Keratinocyte (primary cell): ENCODE measurements at regions not wholly inside any gene's neighbourhood (a gene's known extent, or its start where the extent isn't known, plus 50 kb on each side); places are given as distances from the start of the nearest gene placed in this dataset.

Experiments used
- DNase-seq: peaks from one replicate; pipeline ENCODE4 v3.0.0-alpha.2; 2011; ENCODE audit warnings: low read depth, missing footprints, low spot score
- FAIRE-seq: peaks from 2 replicates; lab custom pipeline; 2011; peaks lifted over from hg19 to GRCh38; lab: Jason Lieb, UNC
- H2AFZ ChIP-seq: 2 replicates; pipeline ENCODE4 v1.6.0; 2012; ENCODE audit warnings: low read length, control low read depth, inconsistent platforms; ENCODE audit not compliant: control insufficient read depth
- H3K27ac ChIP-seq: 2 replicates; pipeline ENCODE4 v1.5.1; 2011; ENCODE audit warnings: low read length; ENCODE audit not compliant: control insufficient read depth, insufficient read depth
- H3K27me3 ChIP-seq: 3 replicates; pipeline ENCODE4 v1.6.0; 2011; ENCODE audit warnings: low read length; ENCODE audit not compliant: control insufficient read depth, insufficient read depth; ENCODE audit errors: extremely low read depth
- H3K36me3 ChIP-seq, 2 experiments: 2 replicates in 1 of 2; 3 replicates in 1 of 2; pipeline ENCODE4 v1.5.1; 2011; ENCODE audit warnings: low read length in 2 of 2, mild to moderate bottlenecking in 1 of 2; ENCODE audit not compliant: control insufficient read depth in 2 of 2, insufficient read depth in 2 of 2; ENCODE audit errors: extremely low read depth in 1 of 2
- H3K4me1 ChIP-seq: 3 replicates; pipeline ENCODE4 v1.5.1; 2011; ENCODE audit warnings: low read length; ENCODE audit not compliant: control insufficient read depth, insufficient read depth; ENCODE audit errors: extremely low read depth
- H3K4me2 ChIP-seq: 3 replicates; pipeline ENCODE4 v1.6.0; 2011; ENCODE audit warnings: low read depth, low read length; ENCODE audit not compliant: control insufficient read depth, insufficient read depth; ENCODE audit errors: extremely low read depth
- H3K4me3 ChIP-seq, 3 experiments: fragments of 200-600 bp in 1 of 3; sonication (generic) in 1 of 3; 2 replicates in 2 of 3; 3 replicates in 1 of 3; pipeline ENCODE4 v1.5.1; 2011 to 2016; ENCODE audit warnings: low read length in 3 of 3, mild to moderate bottlenecking in 3 of 3, control low read depth in 2 of 3, inconsistent platforms in 1 of 3, low read depth in 1 of 3, mixed read lengths in 1 of 3, mixed run types in 1 of 3, moderate library complexity in 1 of 3; ENCODE audit not compliant: control insufficient read depth in 2 of 3, insufficient read depth in 2 of 3; ENCODE audit errors: extremely low read depth in 1 of 3
- H3K79me2 ChIP-seq: 2 replicates; pipeline ENCODE4 v1.6.0; 2012; ENCODE audit warnings: low read length; ENCODE audit not compliant: control insufficient read depth, insufficient read depth
- H3K9ac ChIP-seq: 3 replicates; pipeline ENCODE4 v1.6.0; 2011; ENCODE audit warnings: low read length; ENCODE audit not compliant: control insufficient read depth, insufficient read depth; ENCODE audit errors: extremely low read depth
- H3K9me1 ChIP-seq: 3 replicates; pipeline ENCODE4 v1.6.0; 2011; ENCODE audit warnings: low read length; ENCODE audit not compliant: control insufficient read depth, insufficient read depth; ENCODE audit errors: extremely low read depth
- H3K9me3 ChIP-seq: 2 replicates; pipeline ENCODE4 v1.5.1; 2012; ENCODE audit warnings: low read depth, low read length; ENCODE audit not compliant: control insufficient read depth
- H4K20me1 ChIP-seq: 3 replicates; pipeline ENCODE4 v1.6.0; 2011; ENCODE audit warnings: low read length; ENCODE audit not compliant: control insufficient read depth, insufficient read depth; ENCODE audit errors: extremely low read depth
- EZH2 ChIP-seq: IDR thresholded peaks from one replicate; pipeline ENCODE4 v1.6.1; 2012; ENCODE audit warnings: inconsistent platforms, mild to moderate bottlenecking, low read length, moderate library complexity
- dilution Hi-C: fragments of 300-500 bp; cut with MboI; formaldehyde crosslinking; loops from one replicate; pipeline ENCODE4 v1.7.0; 2020; ENCODE audit warnings: low sequenced_read_pairs; ENCODE audit not compliant: extremely low pct_ligation_motif_present
- TF ChIP-seq, protein P1 (sequence below), 3 experiments: IDR thresholded peaks in 1 of 3; conservative IDR thresholded peaks in 1 of 3; optimal IDR thresholded peaks in 1 of 3; 2 replicates in 2 of 3; 3 replicates in 1 of 3; pipeline versions ENCODE3 to v1.5.1; 2011; ENCODE audit warnings: low read length in 3 of 3, mild to moderate bottlenecking in 3 of 3, moderate library complexity in 2 of 3, control low read depth in 1 of 3, inconsistent platforms in 1 of 3; ENCODE audit not compliant: insufficient read depth in 2 of 3; ENCODE audit errors: extremely low read depth in 1 of 3

GRCh38 chr14:94690896-94691659 lies 78.8 kb downstream of the GSC start:
- H3K79me2 ChIP-seq, result no peaks in the 10 kb centered on the region
- H4K20me1 ChIP-seq, result no peaks in the 10 kb centered on the region
- dilution Hi-C loops, result no loop called here
- no peaks in the 10 kb centered on the region for H3K27me3 ChIP-seq
- no peak overlapping the region for H3K27ac ChIP-seq
- H2AFZ ChIP-seq, result no peak overlapping the region
- no peaks in the 10 kb centered on the region for H3K36me3 ChIP-seq
- FAIRE-seq (no peak), DNase-seq (no peak)
- TF ChIP-seq, protein P1, sequence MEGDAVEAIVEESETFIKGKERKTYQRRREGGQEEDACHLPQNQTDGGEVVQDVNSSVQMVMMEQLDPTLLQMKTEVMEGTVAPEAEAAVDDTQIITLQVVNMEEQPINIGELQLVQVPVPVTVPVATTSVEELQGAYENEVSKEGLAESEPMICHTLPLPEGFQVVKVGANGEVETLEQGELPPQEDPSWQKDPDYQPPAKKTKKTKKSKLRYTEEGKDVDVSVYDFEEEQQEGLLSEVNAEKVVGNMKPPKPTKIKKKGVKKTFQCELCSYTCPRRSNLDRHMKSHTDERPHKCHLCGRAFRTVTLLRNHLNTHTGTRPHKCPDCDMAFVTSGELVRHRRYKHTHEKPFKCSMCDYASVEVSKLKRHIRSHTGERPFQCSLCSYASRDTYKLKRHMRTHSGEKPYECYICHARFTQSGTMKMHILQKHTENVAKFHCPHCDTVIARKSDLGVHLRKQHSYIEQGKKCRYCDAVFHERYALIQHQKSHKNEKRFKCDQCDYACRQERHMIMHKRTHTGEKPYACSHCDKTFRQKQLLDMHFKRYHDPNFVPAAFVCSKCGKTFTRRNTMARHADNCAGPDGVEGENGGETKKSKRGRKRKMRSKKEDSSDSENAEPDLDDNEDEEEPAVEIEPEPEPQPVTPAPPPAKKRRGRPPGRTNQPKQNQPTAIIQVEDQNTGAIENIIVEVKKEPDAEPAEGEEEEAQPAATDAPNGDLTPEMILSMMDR (optimal IDR thresholded peaks at IDR 0.05 in 1 of 3, IDR thresholded peaks at IDR 0.05 in 1 of 3, conservative IDR thresholded peaks at IDR 0.05 in 1 of 3; ENCODE audit: extremely low read depth in 1 of 3, insufficient read depth in 2 of 3, low read length in 3 of 3), result no peak
- TF ChIP-seq EZH2, result no peak
- H3K4me2 ChIP-seq, result no peak overlapping the region
- no peaks in the 10 kb centered on the region for H3K9me3 ChIP-seq
- no peak overlapping the region for H3K4me3 ChIP-seq
- H3K4me1 ChIP-seq, result no peaks in the 10 kb centered on the region
- no peak overlapping the region for H3K9ac ChIP-seq
- no peaks in the 10 kb centered on the region for H3K9me1 ChIP-seq

DNA sequence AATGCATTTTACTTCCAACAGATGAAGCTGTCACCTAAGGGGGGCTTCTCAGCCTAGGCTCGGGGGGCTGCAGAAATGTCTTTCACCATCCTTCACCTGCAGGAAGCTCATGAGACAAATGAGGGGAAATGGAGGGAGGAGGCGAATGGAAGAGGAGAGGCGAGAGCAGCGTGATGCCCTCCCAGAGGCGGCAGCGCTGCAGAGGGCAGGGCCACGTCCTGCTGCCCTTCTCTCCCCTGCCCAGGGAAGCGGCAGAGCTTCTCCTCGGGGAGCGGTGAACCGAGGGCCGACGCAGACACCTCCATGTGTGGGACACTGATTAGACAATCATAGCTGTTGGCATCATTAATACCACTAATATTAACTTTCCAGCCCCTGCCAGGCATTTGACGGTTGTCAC lies 78.3 kb downstream of the SERPINA3 start:
- no peak overlapping the region for H3K4me3 ChIP-seq
- no peak for TF ChIP-seq EZH2
- TF ChIP-seq, protein P1 (optimal IDR thresholded peaks at IDR 0.05 in 1 of 3, IDR thresholded peaks at IDR 0.05 in 1 of 3, conservative IDR thresholded peaks at IDR 0.05 in 1 of 3; ENCODE audit: extremely low read depth in 1 of 3, insufficient read depth in 2 of 3, low read length in 3 of 3), result no peak
- H3K27me3 ChIP-seq, result no peaks in the 10 kb centered on the region
- H3K9me1 ChIP-seq, result no peaks in the 10 kb centered on the region
- no peak overlapping the region for H3K4me2 ChIP-seq
- DNase-seq (no peak), FAIRE-seq (no peak)
- no peak overlapping the region for H2AFZ ChIP-seq
- no peaks in the 10 kb centered on the region for H3K9me3 ChIP-seq
- no peaks in the 10 kb centered on the region for H3K36me3 ChIP-seq
- dilution Hi-C loops, result no loop called here
- no peak overlapping the region for H3K9ac ChIP-seq
- no peak overlapping the region for H3K27ac ChIP-seq
- no peaks in the 10 kb centered on the region for H4K20me1 ChIP-seq
- H3K79me2 ChIP-seq, result no peaks in the 10 kb centered on the region
- H3K4me1 ChIP-seq, result no peaks in the 10 kb centered on the region
